ENCODE measurements at regions not wholly inside any gene's neighbourhood (a gene's known extent, or its start where the extent isn't known, plus 50 kb on each side); places are given as distances from the start of the nearest gene placed in this dataset.

DNA sequence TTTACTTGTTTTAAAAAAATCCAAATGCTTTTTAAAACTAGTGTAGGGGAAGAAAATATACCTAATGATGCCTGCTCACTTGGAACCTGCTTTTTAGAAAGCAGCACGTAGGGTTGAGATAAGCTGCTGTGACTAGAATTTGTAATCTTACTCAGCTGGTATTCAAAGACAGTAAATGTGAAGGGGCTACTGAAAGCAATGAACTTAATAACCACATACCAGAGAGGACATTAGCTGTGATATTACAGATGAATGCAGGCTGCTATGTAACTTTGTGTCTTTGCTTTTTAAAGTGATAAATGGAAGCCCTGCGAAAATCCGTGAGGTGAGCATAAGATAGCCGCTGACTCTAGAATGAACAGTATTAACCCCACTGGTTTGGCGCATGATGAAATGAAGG, 124.1 kb downstream of the TRIML1 start:
- Histone ChIP-seq H3K4me1 (ENCODE audit: control insufficient read depth in 2 of 3, insufficient read depth in 2 of 3, low read depth in 1 of 3, low read length in 3 of 3) (no peaks in the 10 kb centered on the region), H3K27me3 (ENCODE audit: control insufficient read depth, insufficient read depth, low read length) (no peaks in the 10 kb centered on the region), H3K36me3 (ENCODE audit: control insufficient read depth in 2 of 3, insufficient read depth in 3 of 3, low read length in 3 of 3) (no peaks in the 10 kb centered on the region), H3K9me3 (ENCODE audit: control insufficient read depth in 2 of 3, insufficient read depth in 1 of 3, low read length in 3 of 3) (no peaks in the 10 kb centered on the region), H3K4me3 (ENCODE audit: low read length in 3 of 3) (no peak overlapping the region), H3K27ac (ENCODE audit: low read depth in 2 of 2, low read length in 2 of 2) (no peak overlapping the region), H3K9ac (ENCODE audit: low read length in 3 of 3) (no peak overlapping the region)
- DNase-seq: no peak
- intact Hi-C loops (cut with DNase I): no loop called here
- TF ChIP-seq, protein P1, sequence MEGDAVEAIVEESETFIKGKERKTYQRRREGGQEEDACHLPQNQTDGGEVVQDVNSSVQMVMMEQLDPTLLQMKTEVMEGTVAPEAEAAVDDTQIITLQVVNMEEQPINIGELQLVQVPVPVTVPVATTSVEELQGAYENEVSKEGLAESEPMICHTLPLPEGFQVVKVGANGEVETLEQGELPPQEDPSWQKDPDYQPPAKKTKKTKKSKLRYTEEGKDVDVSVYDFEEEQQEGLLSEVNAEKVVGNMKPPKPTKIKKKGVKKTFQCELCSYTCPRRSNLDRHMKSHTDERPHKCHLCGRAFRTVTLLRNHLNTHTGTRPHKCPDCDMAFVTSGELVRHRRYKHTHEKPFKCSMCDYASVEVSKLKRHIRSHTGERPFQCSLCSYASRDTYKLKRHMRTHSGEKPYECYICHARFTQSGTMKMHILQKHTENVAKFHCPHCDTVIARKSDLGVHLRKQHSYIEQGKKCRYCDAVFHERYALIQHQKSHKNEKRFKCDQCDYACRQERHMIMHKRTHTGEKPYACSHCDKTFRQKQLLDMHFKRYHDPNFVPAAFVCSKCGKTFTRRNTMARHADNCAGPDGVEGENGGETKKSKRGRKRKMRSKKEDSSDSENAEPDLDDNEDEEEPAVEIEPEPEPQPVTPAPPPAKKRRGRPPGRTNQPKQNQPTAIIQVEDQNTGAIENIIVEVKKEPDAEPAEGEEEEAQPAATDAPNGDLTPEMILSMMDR (IDR thresholded peaks at IDR 0.05; ENCODE audit: borderline replicate concordance, extremely low read depth, insufficient read depth): no peak
- FAIRE-seq: no peak

DNA sequence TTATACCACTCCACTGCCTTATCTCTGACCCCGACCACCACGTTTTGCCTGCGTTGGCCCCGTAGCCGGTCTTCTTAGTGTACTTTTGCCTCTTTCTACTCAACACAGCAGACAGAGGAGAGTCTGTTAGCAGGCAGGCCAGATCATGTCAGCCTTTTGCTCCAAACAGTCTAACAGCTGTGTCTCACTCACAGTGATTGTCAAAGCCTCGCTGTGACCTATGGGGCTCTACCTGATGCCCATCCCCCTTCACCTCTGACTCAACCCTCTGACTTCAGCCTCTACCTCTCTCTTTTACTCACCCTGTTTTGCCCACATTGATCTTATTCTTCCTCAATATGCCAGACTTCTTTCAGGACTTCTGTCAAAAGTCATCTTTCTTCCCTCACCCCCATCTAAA, 127.1 kb downstream of the TRIML1 start:
- DNase-seq (no peak), FAIRE-seq (no peak)
- H3K9ac ChIP-seq (ENCODE audit: low read length in 3 of 3): no peak overlapping the region
- H3K27ac ChIP-seq (ENCODE audit: low read depth in 2 of 2, low read length in 2 of 2): no peak overlapping the region
- H3K27me3 ChIP-seq (ENCODE audit: control insufficient read depth, insufficient read depth, low read length): no peaks in the 10 kb centered on the region
- no peak overlapping the region for H3K4me3 ChIP-seq (ENCODE audit: low read length in 3 of 3)
- H3K4me1 ChIP-seq (ENCODE audit: control insufficient read depth in 2 of 3, insufficient read depth in 2 of 3, low read depth in 1 of 3, low read length in 3 of 3): no peaks in the 10 kb centered on the region
- intact Hi-C loops (cut with DNase I): no loop called here
- no peaks in the 10 kb centered on the region for H3K36me3 ChIP-seq (ENCODE audit: control insufficient read depth in 2 of 3, insufficient read depth in 3 of 3, low read length in 3 of 3)
- H3K9me3 ChIP-seq (ENCODE audit: control insufficient read depth in 2 of 3, insufficient read depth in 1 of 3, low read length in 3 of 3): no peaks in the 10 kb centered on the region
- TF ChIP-seq, protein P1 (IDR thresholded peaks at IDR 0.05; ENCODE audit: borderline replicate concordance, extremely low read depth, insufficient read depth): no peak

DNA sequence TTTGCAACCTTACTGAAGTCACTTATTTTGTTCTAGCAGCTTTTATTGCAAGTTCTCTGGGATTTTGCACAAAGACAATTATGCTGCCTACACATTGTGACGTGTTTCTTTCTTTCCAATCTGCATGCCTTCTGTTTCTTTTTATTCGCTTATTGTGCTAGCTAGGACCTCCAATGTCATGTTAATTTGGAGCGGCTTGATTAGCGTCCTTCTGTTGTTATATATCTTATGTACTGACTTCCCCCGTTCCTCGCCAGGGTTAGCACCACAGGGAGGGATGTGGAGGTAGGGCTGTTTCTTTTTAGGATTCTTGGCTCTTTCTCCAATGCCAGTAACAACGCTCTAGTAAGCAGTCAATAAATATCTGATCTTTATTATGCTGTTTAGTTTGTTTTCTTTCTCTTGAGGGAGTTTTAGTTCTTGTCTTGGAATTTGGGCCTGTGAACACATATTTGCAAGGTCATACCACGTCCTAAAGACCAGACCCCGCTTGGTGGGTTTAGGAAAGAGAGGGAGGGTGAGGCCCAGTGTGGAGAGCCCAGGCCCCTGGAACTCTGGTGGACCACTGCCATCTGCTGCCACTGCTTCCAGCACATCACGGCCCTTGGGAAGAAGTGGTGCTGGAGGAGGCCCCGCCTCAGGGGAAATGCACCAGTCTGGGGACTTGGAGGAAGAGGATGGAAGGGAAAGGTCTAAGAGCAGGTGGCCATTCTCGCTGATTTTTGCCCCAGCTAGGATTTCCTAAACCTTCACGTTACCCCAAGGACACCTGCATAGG, 129.1 kb downstream of the TRIML1 start:
- intact Hi-C loops (cut with DNase I): no loop called here
- Histone ChIP-seq H3K36me3 (ENCODE audit: control insufficient read depth in 2 of 3, insufficient read depth in 3 of 3, low read length in 3 of 3) (no peaks in the 10 kb centered on the region), H3K27me3 (ENCODE audit: control insufficient read depth, insufficient read depth, low read length) (no peaks in the 10 kb centered on the region), H3K4me1 (ENCODE audit: control insufficient read depth in 2 of 3, insufficient read depth in 2 of 3, low read depth in 1 of 3, low read length in 3 of 3) (no peaks in the 10 kb centered on the region), H3K9me3 (ENCODE audit: control insufficient read depth in 2 of 3, insufficient read depth in 1 of 3, low read length in 3 of 3) (no peaks in the 10 kb centered on the region), H3K4me3 (ENCODE audit: low read length in 3 of 3) (no peak overlapping the region), H3K9ac (ENCODE audit: low read length in 3 of 3) (no peak overlapping the region), H3K27ac (ENCODE audit: low read depth in 2 of 2, low read length in 2 of 2) (no peak overlapping the region)
- peak in 2 of 5 donors; percentile 15 to 39 for DNase-seq
- TF ChIP-seq, protein P1 (IDR thresholded peaks at IDR 0.05; ENCODE audit: borderline replicate concordance, extremely low read depth, insufficient read depth): no peak
- FAIRE-seq: no peak
